IPS-18a (cell line): ENCODE measurements at regions not wholly inside any gene's neighbourhood (a gene's known extent, or its start where the extent isn't known, plus 50 kb on each side); places are given as distances from the start of the nearest gene placed in this dataset.
"Not testable (repeated sequence)": the region's sequence is repeated elsewhere in the genome, so short reads cannot be mapped to it uniquely, and the experiment has no call there.

Experiments used
- H3K27ac ChIP-seq: one replicate; pipeline ENCODE4 v1.5.1; 2013; ENCODE audit warnings: low read length
- H3K27me3 ChIP-seq: one replicate; pipeline ENCODE4 v1.6.1; 2013; ENCODE audit warnings: mild to moderate bottlenecking, low read length; ENCODE audit not compliant: control insufficient read depth, insufficient read depth
- H3K36me3 ChIP-seq: one replicate; pipeline ENCODE4 v1.6.1; 2013; ENCODE audit warnings: low read depth, low read length; ENCODE audit not compliant: control insufficient read depth
- H3K4me1 ChIP-seq: one replicate; pipeline ENCODE4 v1.6.1; 2013; ENCODE audit warnings: low read depth, low read length; ENCODE audit not compliant: control insufficient read depth
- H3K4me3 ChIP-seq: one replicate; pipeline ENCODE4 v1.5.1; 2013; ENCODE audit warnings: low read length
- H3K9ac ChIP-seq: one replicate; pipeline ENCODE4 v1.6.1; 2013; ENCODE audit warnings: mild to moderate bottlenecking, low read length, moderate library complexity
- H3K9me3 ChIP-seq: one replicate; pipeline ENCODE4 v1.6.1; 2013; ENCODE audit warnings: low read depth, low read length; ENCODE audit not compliant: control insufficient read depth

DNA sequence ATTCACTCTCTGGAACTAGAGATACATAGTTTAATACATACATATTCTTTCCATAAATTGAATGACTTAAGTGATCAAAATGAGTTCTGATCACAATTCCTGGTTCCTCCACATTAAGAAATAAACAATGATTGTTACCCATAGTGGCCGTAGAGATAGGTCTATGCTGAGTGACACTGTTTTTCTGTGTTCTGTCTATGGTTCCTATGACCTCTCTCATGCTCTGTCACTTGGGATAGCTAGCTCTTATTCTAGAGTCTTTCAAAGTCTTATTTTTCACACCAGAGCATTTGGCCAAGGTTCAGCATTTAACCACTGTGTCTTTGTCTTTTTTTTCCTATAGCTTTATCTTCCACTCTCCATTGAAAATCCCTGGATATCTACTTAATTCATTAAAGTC, 132.4 kb downstream of the GOLGA6L6 start:
- Histone ChIP-seq H3K27me3 (no peaks in the 10 kb centered on the region), H3K36me3 (no peaks in the 10 kb centered on the region), H3K4me3 (no peak overlapping the region), H3K9me3 (peaks cover 56% of the 10 kb centered on the region), H3K9ac (no peak overlapping the region), H3K27ac (no peak overlapping the region), H3K4me1 (no peaks in the 10 kb centered on the region)

DNA sequence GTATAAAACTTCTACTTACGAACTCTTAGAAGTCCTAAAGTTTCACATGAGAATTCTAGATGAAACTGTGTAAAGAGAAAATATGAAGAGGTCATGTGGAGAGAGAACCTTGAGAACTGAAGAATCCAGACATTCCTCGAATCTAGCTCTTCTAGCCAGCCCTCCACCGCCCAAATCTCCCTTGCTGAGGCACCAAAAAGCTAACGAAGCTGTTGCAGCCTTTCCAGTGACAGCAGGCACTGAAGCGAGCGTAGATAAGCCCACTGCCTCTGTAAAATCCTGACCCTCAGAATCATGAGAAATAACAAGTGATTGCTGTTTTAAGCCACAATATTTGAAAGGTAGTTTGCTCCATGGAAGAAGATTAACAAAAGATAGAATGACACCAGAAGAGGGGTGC, 134.0 kb downstream of the GOLGA6L6 start:
- Histone ChIP-seq H3K36me3 (no peaks in the 10 kb centered on the region), H3K4me1 (no peaks in the 10 kb centered on the region), H3K4me3 (no peak overlapping the region), H3K27ac (no peak overlapping the region), H3K9me3 (peaks cover 70% of the 10 kb centered on the region), H3K9ac (no peak overlapping the region), H3K27me3 (no peaks in the 10 kb centered on the region)

DNA sequence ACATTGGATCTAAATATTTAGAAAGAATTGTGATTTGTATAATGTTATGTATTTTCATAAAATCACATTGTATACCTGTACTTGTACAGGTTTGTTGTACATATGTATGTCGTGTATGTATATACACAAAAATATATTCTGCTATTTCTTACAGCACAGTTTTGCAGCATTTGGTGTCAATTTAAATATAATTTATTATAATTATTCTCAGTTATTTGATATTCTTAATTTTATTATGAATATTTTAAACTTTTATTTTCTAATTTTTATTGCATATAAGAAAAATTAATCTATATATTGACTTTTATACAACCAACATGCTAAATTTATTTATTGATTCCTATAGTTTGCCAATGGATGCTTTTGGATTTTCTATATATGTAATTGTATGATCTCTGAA, 137.0 kb downstream of the GOLGA6L6 start:
- not testable (repeated sequence) for H3K9ac ChIP-seq, H3K4me1 ChIP-seq, H3K27me3 ChIP-seq, H3K4me3 ChIP-seq, H3K36me3 ChIP-seq, H3K27ac ChIP-seq
- peaks cover 78% of the 10 kb centered on the region for H3K9me3 ChIP-seq

DNA sequence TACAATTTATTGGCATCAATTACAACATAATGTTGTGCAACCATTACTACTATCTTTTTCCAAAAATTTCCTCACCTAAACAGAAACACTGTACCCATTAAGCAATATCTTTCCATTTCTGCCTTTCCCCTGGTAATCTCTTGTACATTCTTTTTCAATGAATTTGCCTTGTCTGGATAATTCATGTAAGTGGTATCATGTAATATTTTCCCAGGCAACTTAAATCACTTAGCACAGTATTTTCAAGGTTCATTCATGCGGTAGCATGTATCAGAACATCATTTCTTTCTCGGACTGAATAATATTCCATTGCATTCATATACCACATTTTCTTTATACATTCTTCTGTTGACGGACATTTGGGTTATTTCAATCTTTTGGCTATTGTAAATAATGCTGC, 139.0 kb downstream of the GOLGA6L6 start:
- H3K9ac ChIP-seq, H3K27me3 ChIP-seq, H3K4me3 ChIP-seq, H3K27ac ChIP-seq, H3K36me3 ChIP-seq, H3K4me1 ChIP-seq: not testable (repeated sequence)
- H3K9me3 ChIP-seq: peaks cover 75% of the 10 kb centered on the region

DNA sequence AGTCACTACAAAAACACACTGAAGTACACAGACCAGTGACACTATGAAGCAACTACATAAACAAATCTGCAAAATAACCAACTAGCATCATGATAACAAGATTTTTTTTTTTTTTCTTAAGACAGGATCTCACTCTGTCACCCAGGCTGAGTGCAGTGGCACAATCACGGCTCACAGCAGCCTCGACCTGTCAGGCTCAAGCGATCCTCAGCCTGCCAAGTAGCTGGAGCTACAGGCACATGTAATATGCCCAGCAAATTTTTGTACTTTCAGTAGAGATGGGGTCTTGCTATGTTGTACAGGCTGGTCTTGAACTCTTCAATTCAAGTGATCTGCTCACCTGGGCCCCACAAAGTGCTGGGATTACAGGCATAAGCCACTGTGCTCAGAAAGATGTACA, 140.5 kb downstream of the GOLGA6L6 start:
- H3K4me3 ChIP-seq, H3K4me1 ChIP-seq, H3K9ac ChIP-seq, H3K27me3 ChIP-seq, H3K36me3 ChIP-seq, H3K27ac ChIP-seq: not testable (repeated sequence)
- peaks cover 78% of the 10 kb centered on the region for H3K9me3 ChIP-seq

DNA sequence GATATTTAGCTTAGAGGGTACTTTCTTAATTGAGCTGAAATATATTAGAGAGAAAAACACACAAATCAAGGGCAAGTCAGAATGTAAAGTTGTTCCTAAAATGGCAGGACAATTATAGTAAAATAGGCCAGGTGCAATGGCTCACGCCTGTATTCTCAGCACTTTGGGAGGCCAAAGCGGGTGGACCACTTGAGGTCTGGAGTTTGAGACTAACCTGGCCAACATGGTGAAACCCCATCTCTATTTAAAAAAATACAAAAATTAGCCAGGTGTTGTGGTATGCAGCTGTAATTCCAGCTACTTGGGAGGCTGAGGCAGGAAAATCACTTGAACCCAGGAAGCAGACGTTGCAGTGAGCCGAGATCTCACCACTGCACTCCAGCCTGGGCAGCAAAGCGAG, 142.9 kb downstream of the GOLGA6L6 start:
- not testable (repeated sequence) for H3K36me3 ChIP-seq, H3K27ac ChIP-seq, H3K9ac ChIP-seq, H3K4me3 ChIP-seq, H3K4me1 ChIP-seq, H3K27me3 ChIP-seq
- H3K9me3 ChIP-seq: peaks cover 83% of the 10 kb centered on the region

DNA sequence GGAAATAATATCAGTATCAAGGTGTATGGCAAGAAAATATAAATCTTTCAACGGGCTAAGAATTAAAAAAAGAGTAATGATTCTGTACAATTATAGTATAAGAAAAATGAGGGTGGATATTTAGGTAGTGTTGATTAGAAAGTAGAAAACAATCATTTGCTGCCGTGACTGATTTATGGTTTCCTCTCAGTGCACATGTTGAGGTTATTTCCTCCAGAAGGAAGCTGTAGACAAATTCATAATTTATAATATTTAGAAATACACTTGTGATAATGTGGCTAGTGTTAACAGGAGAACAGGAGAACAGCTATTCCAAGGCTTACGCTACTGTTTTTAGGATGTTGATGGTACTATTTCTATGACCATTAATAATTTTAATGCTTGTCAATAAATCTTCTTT, 153.4 kb downstream of the GOLGA6L6 start:
- not testable (repeated sequence) for H3K36me3 ChIP-seq, H3K9ac ChIP-seq, H3K27me3 ChIP-seq, H3K4me1 ChIP-seq, H3K27ac ChIP-seq, H3K4me3 ChIP-seq
- H3K9me3 ChIP-seq: peaks cover 74% of the 10 kb centered on the region

DNA sequence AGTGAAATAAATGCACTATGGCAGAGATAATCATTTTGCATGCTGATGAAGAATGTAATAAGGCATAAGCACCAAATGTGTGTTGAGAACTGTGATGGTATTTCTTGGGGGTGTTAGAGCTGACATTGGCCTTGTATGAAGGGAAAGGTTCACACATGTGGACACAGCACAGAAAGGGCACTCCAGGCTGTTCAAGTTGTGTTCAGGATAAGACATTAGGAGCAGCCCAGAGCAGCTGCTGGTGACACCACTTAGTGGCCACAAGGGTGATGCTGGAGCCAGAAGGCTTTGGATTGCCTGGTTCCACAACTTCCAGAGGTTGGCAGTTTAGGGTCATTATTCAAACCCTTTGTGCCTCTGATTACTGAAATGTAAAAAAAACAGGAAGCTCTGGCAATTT, 155.4 kb downstream of the GOLGA6L6 start:
- no peak overlapping the region for H3K27ac ChIP-seq
- H3K4me3 ChIP-seq: no peak overlapping the region
- no peaks in the 10 kb centered on the region for H3K4me1 ChIP-seq
- no peaks in the 10 kb centered on the region for H3K36me3 ChIP-seq
- H3K27me3 ChIP-seq: no peaks in the 10 kb centered on the region
- H3K9ac ChIP-seq: no peak overlapping the region
- H3K9me3 ChIP-seq: peaks cover 62% of the 10 kb centered on the region

DNA sequence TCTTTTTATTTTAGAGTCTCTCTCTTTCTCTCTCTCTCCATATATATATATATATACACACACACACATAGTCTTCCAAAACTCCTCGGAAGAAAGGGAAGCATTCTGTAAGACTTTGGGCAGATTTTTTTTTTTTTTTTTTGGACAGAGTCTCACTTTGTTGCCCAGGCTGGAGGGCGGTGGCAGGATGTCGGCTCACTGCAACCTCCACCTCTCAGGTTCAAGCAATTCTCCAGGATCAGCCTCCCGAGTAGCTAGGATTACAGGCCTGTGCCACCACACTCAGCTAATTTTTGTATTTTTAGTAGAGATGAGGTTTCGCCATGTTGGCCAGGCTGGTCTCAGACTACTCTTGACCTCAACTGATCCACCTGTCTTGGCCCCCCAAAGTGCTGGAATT, 161.4 kb downstream of the GOLGA6L6 start:
- not testable (repeated sequence) for H3K27me3 ChIP-seq, H3K4me3 ChIP-seq, H3K36me3 ChIP-seq, H3K9ac ChIP-seq, H3K27ac ChIP-seq, H3K4me1 ChIP-seq
- peaks cover 41% of the 10 kb centered on the region for H3K9me3 ChIP-seq

DNA sequence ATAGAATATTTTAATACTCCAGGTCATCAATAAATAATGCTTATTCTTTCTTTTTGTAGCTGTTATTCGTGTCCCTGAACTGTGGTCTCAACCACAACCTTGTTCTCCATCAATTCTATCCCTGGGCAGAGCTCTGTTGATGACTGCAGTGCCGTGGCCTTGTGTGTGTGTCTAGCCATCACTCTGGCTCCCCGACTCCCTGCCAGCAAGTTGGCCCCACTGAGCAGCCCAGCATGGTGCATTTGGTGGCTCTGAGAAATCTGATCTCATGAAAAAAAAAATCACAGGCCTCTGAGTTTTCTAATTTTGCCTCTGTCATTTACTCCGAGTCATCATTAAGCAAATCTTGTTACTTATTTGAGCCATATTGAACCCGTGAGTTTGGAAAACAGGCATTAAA, 164.7 kb downstream of the GOLGA6L6 start:
- Histone ChIP-seq H3K27me3 (no peaks in the 10 kb centered on the region), H3K9me3 (peaks cover 48% of the 10 kb centered on the region), H3K4me1 (no peaks in the 10 kb centered on the region), H3K27ac (no peak overlapping the region), H3K4me3 (no peak overlapping the region), H3K9ac (no peak overlapping the region), H3K36me3 (peaks cover 2% of the 10 kb centered on the region)

DNA sequence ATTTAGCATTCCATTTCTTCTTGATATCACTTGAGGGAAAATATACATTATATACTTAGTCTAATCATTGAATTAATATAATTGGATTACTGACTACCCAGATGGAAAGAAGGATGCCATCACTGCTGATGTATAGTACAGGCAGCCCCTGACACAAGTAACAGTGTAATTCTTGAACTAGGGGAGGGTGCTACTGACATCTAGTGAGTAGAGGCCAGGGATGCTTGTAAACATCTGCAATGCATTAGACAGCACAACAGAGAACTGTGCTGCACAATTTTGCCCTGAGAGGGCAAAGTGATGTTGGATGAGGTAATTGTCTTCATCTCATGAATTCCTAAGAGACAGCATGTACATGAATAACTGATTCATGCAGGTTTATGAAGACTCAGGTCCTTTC, 169.2 kb downstream of the GOLGA6L6 start:
- H3K4me1 ChIP-seq, H3K27me3 ChIP-seq, H3K27ac ChIP-seq, H3K36me3 ChIP-seq, H3K9ac ChIP-seq, H3K4me3 ChIP-seq: not testable (repeated sequence)
- peaks cover 47% of the 10 kb centered on the region for H3K9me3 ChIP-seq

DNA sequence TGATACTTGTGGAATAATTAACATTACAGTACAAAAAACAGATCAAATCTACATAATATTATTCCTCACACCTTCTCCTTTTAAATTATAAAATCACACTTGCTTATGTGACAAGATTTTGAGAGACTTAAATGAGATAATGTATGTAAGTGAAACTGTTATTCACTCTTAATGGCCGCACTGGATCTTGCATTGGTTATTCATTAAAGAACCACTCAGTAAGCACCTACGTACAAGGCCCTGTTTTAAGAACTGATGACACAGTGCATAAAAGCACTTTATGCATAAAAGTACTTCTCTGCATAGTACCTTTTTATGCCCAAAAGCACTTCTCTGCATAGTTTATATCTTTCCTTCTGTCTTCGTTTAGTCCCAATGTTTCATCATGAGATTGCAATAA, 172.1 kb downstream of the GOLGA6L6 start:
- no peak overlapping the region for H3K9ac ChIP-seq
- H3K9me3 ChIP-seq: peaks cover 68% of the 10 kb centered on the region
- no peak overlapping the region for H3K27ac ChIP-seq
- no peaks in the 10 kb centered on the region for H3K4me1 ChIP-seq
- no peaks in the 10 kb centered on the region for H3K27me3 ChIP-seq
- H3K4me3 ChIP-seq: no peak overlapping the region
- H3K36me3 ChIP-seq: no peaks in the 10 kb centered on the region

DNA sequence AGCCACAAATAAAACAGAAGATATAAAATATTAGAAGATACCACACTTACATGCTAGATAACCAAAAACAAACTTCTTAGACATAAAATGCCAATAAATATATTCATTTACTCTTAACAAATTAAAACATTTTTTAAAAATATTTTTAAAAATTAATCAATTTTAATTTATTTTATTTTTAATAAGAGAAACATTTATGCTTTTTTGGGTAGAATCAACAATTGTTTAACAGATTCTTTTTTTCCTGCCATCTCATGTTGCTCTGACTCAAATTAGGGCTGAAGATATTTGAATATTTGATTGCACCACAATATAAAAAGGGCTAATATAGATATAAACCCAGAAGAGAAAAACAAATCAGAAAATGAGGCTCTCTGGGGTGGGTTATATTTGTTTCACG, 172.6 kb downstream of the GOLGA6L6 start:
- Histone ChIP-seq H3K4me3 (no peak overlapping the region), H3K36me3 (no peaks in the 10 kb centered on the region), H3K9ac (no peak overlapping the region), H3K9me3 (peaks cover 71% of the 10 kb centered on the region), H3K4me1 (no peaks in the 10 kb centered on the region), H3K27ac (no peak overlapping the region), H3K27me3 (no peaks in the 10 kb centered on the region)
